Keratinocyte (primary cell): ENCODE measurements at regions not wholly inside any gene's neighbourhood (a gene's known extent, or its start where the extent isn't known, plus 50 kb on each side); places are given as distances from the start of the nearest gene placed in this dataset.

Experiments
- DNase-seq: peaks from one replicate; pipeline ENCODE4 v3.0.0-alpha.2; 2011; ENCODE audit warnings: low read depth, missing footprints, low spot score
- FAIRE-seq: peaks from 2 replicates; lab custom pipeline; 2011; peaks lifted over from hg19 to GRCh38; lab: Jason Lieb, UNC
- H2AFZ ChIP-seq: 2 replicates; pipeline ENCODE4 v1.6.0; 2012; ENCODE audit warnings: low read length, control low read depth, inconsistent platforms; ENCODE audit not compliant: control insufficient read depth
- H3K27ac ChIP-seq: 2 replicates; pipeline ENCODE4 v1.5.1; 2011; ENCODE audit warnings: low read length; ENCODE audit not compliant: control insufficient read depth, insufficient read depth
- H3K27me3 ChIP-seq: 3 replicates; pipeline ENCODE4 v1.6.0; 2011; ENCODE audit warnings: low read length; ENCODE audit not compliant: control insufficient read depth, insufficient read depth; ENCODE audit errors: extremely low read depth
- H3K36me3 ChIP-seq, 2 experiments: 2 replicates in 1 of 2; 3 replicates in 1 of 2; pipeline ENCODE4 v1.5.1; 2011; ENCODE audit warnings: low read length in 2 of 2, mild to moderate bottlenecking in 1 of 2; ENCODE audit not compliant: control insufficient read depth in 2 of 2, insufficient read depth in 2 of 2; ENCODE audit errors: extremely low read depth in 1 of 2
- H3K4me1 ChIP-seq: 3 replicates; pipeline ENCODE4 v1.5.1; 2011; ENCODE audit warnings: low read length; ENCODE audit not compliant: control insufficient read depth, insufficient read depth; ENCODE audit errors: extremely low read depth
- H3K4me2 ChIP-seq: 3 replicates; pipeline ENCODE4 v1.6.0; 2011; ENCODE audit warnings: low read depth, low read length; ENCODE audit not compliant: control insufficient read depth, insufficient read depth; ENCODE audit errors: extremely low read depth
- H3K4me3 ChIP-seq, 3 experiments: fragments of 200-600 bp in 1 of 3; sonication (generic) in 1 of 3; 2 replicates in 2 of 3; 3 replicates in 1 of 3; pipeline ENCODE4 v1.5.1; 2011 to 2016; ENCODE audit warnings: low read length in 3 of 3, mild to moderate bottlenecking in 3 of 3, control low read depth in 2 of 3, inconsistent platforms in 1 of 3, low read depth in 1 of 3, mixed read lengths in 1 of 3, mixed run types in 1 of 3, moderate library complexity in 1 of 3; ENCODE audit not compliant: control insufficient read depth in 2 of 3, insufficient read depth in 2 of 3; ENCODE audit errors: extremely low read depth in 1 of 3
- H3K79me2 ChIP-seq: 2 replicates; pipeline ENCODE4 v1.6.0; 2012; ENCODE audit warnings: low read length; ENCODE audit not compliant: control insufficient read depth, insufficient read depth
- H3K9ac ChIP-seq: 3 replicates; pipeline ENCODE4 v1.6.0; 2011; ENCODE audit warnings: low read length; ENCODE audit not compliant: control insufficient read depth, insufficient read depth; ENCODE audit errors: extremely low read depth
- H3K9me1 ChIP-seq: 3 replicates; pipeline ENCODE4 v1.6.0; 2011; ENCODE audit warnings: low read length; ENCODE audit not compliant: control insufficient read depth, insufficient read depth; ENCODE audit errors: extremely low read depth
- H3K9me3 ChIP-seq: 2 replicates; pipeline ENCODE4 v1.5.1; 2012; ENCODE audit warnings: low read depth, low read length; ENCODE audit not compliant: control insufficient read depth
- H4K20me1 ChIP-seq: 3 replicates; pipeline ENCODE4 v1.6.0; 2011; ENCODE audit warnings: low read length; ENCODE audit not compliant: control insufficient read depth, insufficient read depth; ENCODE audit errors: extremely low read depth
- EZH2 ChIP-seq: IDR thresholded peaks from one replicate; pipeline ENCODE4 v1.6.1; 2012; ENCODE audit warnings: inconsistent platforms, mild to moderate bottlenecking, low read length, moderate library complexity
- dilution Hi-C: fragments of 300-500 bp; cut with MboI; formaldehyde crosslinking; loops from one replicate; pipeline ENCODE4 v1.7.0; 2020; ENCODE audit warnings: low sequenced_read_pairs; ENCODE audit not compliant: extremely low pct_ligation_motif_present
- TF ChIP-seq, protein P1 (sequence below), 3 experiments: IDR thresholded peaks in 1 of 3; conservative IDR thresholded peaks in 1 of 3; optimal IDR thresholded peaks in 1 of 3; 2 replicates in 2 of 3; 3 replicates in 1 of 3; pipeline versions ENCODE3 to v1.5.1; 2011; ENCODE audit warnings: low read length in 3 of 3, mild to moderate bottlenecking in 3 of 3, moderate library complexity in 2 of 3, control low read depth in 1 of 3, inconsistent platforms in 1 of 3; ENCODE audit not compliant: insufficient read depth in 2 of 3; ENCODE audit errors: extremely low read depth in 1 of 3

DNA sequence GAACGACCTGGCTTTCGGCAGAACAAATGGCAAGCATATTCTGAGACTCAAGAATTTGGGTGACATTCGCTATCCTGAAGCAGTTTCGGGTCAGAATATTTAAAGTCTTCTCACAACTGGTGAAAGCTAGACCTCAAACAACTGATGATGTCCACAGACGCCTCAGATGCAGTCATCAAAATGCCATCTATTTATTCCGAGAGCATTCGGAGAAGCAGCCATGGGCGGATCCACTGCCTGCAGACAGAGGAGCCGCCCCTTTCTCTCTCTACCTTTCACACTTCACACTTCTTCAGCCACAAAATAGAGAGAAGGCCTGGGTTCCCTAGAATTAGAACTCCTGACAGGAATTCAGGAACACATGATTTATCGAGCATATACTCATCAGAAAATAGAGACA is 65.8 kb upstream of the CREB1 start:
- TF ChIP-seq, protein P1, sequence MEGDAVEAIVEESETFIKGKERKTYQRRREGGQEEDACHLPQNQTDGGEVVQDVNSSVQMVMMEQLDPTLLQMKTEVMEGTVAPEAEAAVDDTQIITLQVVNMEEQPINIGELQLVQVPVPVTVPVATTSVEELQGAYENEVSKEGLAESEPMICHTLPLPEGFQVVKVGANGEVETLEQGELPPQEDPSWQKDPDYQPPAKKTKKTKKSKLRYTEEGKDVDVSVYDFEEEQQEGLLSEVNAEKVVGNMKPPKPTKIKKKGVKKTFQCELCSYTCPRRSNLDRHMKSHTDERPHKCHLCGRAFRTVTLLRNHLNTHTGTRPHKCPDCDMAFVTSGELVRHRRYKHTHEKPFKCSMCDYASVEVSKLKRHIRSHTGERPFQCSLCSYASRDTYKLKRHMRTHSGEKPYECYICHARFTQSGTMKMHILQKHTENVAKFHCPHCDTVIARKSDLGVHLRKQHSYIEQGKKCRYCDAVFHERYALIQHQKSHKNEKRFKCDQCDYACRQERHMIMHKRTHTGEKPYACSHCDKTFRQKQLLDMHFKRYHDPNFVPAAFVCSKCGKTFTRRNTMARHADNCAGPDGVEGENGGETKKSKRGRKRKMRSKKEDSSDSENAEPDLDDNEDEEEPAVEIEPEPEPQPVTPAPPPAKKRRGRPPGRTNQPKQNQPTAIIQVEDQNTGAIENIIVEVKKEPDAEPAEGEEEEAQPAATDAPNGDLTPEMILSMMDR (optimal IDR thresholded peaks at IDR 0.05 in 1 of 3, IDR thresholded peaks at IDR 0.05 in 1 of 3, conservative IDR thresholded peaks at IDR 0.05 in 1 of 3; ENCODE audit: extremely low read depth in 1 of 3, insufficient read depth in 2 of 3, low read length in 3 of 3) = no peak
- no peak for TF ChIP-seq EZH2
- DNase-seq (no peak), FAIRE-seq (no peak)
- Histone ChIP-seq H3K36me3 (no peaks in the 10 kb centered on the region), H3K4me3 (no peak overlapping the region), H3K27me3 (no peaks in the 10 kb centered on the region), H3K9me3 (no peaks in the 10 kb centered on the region), H3K4me1 (peaks cover 9% of the 10 kb centered on the region), H3K79me2 (no peaks in the 10 kb centered on the region), H3K4me2 (no peak overlapping the region), H3K9ac (no peak overlapping the region), H4K20me1 (no peaks in the 10 kb centered on the region), H3K9me1 (no peaks in the 10 kb centered on the region), H3K27ac (no peak overlapping the region), H2AFZ (no peak overlapping the region)
- dilution Hi-C loops = no loop called here

DNA sequence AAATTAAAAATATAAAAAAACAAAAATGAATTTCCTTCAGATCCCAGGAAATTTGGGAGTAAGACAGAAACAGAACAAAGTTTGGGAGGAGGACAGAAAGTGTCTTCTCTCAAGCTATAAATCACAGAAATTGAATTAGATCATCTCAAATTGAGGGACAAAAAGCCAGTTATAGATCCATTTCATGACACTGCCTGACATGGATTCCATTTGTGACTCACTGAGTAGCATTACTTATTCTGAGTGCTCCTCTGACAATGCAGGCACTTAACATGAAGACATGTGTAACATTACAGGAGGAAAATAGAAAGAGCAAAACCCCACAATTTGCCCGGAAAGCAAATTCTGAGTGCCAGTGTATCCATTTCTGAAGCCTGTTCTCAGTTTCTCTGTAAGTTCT is 63.9 kb upstream of the CREB1 start:
- dilution Hi-C loops = no loop called here
- H4K20me1 ChIP-seq = no peaks in the 10 kb centered on the region
- no peaks in the 10 kb centered on the region for H3K9me1 ChIP-seq
- no peaks in the 10 kb centered on the region for H3K27me3 ChIP-seq
- no peaks in the 10 kb centered on the region for H3K36me3 ChIP-seq
- peaks cover 9% of the 10 kb centered on the region for H3K4me1 ChIP-seq
- no peak for DNase-seq
- no peak overlapping the region for H3K4me2 ChIP-seq
- H3K27ac ChIP-seq = no peak overlapping the region
- H2AFZ ChIP-seq = no peak overlapping the region
- H3K9ac ChIP-seq = no peak overlapping the region
- TF ChIP-seq, protein P1 (optimal IDR thresholded peaks at IDR 0.05 in 1 of 3, IDR thresholded peaks at IDR 0.05 in 1 of 3, conservative IDR thresholded peaks at IDR 0.05 in 1 of 3; ENCODE audit: extremely low read depth in 1 of 3, insufficient read depth in 2 of 3, low read length in 3 of 3) = no peak
- no peak for TF ChIP-seq EZH2
- H3K9me3 ChIP-seq = no peaks in the 10 kb centered on the region
- FAIRE-seq = no peak
- H3K79me2 ChIP-seq = no peaks in the 10 kb centered on the region
- H3K4me3 ChIP-seq = no peak overlapping the region
